ENCODE measurements at regions not wholly inside any gene's neighbourhood (a gene's known extent, or its start where the extent isn't known, plus 50 kb on each side); places are given as distances from the start of the nearest gene placed in this dataset.
A peak's percentile ranks its signal among the peaks of the same experiment; 100 is the strongest.

- peak; percentile 61 for TF ChIP-seq CTCF (conservative IDR thresholded peaks at IDR 0.05; ENCODE audit: low read depth, low read length)
- TF ChIP-seq EZH2 (IDR thresholded peaks at IDR 0.05; ENCODE audit: borderline replicate concordance, low read depth, low read length, poor library complexity, severe bottlenecking), result no peak
These were observed 659.9 kb upstream of the SOX9 start for GRCh38 chr17:71460943-71461342.
